Forelimb muscle (tissue), 1 donor: ENCODE measurements at regions not wholly inside any gene's neighbourhood (a gene's known extent, or its start where the extent isn't known, plus 50 kb on each side); places are given as distances from the start of the nearest gene placed in this dataset.

Source experiments
- DNase-seq: peaks from one replicate; pipeline ENCODE4 v3.0.0-alpha.2; 2013; ENCODE audit warnings: low read depth

DNA sequence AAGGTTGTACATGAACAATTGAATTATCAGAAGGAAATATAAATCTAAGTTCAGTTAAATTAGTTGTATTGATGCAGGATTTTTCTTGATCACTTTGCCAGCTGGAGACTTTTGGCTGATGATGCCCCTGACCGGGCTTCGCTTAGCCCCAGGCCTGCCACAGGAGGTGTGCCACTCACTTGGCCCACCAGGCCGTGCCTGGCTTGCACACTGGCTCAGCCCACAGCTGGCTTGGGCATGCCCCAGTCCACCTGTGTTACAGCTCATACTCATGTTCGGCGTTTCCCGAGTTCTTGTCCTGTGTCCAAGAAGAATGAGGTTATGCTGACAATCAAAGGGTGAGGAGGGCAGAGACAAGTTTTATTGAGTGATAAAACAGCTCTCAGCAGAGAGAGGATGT lies 773.9 kb upstream of the FANCL start:
- no peak for DNase-seq

- no peak for DNase-seq
These were observed 771.8 kb upstream of the FANCL start for GRCh38 chr2:59012971-59013370.

- DNase-seq = no peak
These were observed 771.1 kb upstream of the FANCL start for GRCh38 chr2:59012234-59012633.

- no peak for DNase-seq
These were observed 767.8 kb upstream of the FANCL start for GRCh38 chr2:59008950-59009349.

DNA sequence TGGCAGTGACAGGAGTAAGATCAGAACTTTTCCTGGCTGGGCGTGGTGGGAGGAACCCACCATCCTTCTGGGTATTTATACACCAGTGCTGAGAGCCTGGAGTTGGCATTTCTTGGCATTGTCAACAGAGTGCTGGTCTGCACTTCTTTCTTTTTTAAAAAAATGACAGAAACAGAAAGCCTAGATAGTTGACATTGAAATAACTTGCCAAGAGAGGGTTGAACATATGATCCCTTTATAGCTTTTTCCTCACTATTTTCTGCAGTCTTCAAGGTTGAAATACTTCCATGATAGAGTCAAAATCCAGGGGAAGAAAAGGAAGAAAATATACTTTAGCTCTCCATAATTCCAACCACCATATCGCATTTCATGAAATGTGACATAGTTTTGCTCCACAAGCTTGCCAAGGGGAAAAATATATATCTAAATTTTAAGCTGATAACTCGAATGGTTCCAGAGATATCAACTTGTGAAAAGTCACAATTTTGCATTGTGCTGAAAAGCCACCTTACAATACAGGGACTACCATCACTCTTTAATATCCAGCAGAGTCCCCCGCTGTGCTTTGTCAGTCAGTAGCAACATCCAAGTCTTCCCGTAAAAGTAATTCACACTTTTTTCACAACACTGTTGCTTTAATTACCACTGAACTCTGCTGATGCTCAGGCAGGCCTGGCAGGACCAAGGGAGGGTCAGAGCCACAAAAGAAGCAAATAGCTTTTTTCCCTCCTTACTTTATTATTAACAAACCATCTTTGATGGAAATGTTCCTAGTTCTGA lies 764.9 kb upstream of the FANCL start:
- no peak for DNase-seq

GRCh38 chr2:59004621-59005020 lies 763.5 kb upstream of the FANCL start:
- no peak for DNase-seq

GRCh38 chr2:59000796-59001195 lies 759.7 kb upstream of the FANCL start:
- DNase-seq = no peak

DNA sequence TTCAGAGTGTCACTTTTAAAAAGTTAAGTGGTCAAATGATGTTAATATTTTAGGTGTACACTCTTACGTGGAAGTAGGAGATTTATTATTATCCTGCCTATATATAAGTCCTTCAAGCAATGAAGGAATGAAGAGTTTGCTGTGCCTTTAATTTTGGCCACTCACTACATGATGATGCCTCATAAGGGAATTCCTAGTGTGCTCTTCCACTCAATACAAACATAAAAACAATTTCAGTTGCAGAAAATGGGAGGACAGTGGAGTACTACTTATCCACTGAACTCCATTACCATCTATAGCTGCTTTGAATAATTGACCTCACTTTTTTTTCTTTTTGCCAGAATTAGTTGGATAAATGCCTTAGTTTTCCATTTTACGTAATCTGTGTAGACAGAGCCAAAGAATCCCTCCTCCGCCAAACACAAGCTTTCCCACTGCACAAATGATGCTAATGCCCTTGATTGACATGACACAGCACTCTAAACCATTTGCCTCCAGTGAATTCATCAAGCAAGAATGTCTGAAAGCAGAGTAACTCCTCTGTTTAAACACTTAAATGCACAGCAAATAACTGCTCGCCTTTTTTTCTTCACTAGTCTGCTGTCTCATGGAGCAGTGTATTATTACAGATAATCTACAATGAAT lies 751.1 kb upstream of the FANCL start:
- DNase-seq = peak; percentile 54

- no peak for DNase-seq
These were observed 750.2 kb upstream of the FANCL start for GRCh38 chr2:58991357-58991756.

- no peak for DNase-seq
These were observed 744.4 kb upstream of the FANCL start for GRCh38 chr2:58985541-58985940.

DNA sequence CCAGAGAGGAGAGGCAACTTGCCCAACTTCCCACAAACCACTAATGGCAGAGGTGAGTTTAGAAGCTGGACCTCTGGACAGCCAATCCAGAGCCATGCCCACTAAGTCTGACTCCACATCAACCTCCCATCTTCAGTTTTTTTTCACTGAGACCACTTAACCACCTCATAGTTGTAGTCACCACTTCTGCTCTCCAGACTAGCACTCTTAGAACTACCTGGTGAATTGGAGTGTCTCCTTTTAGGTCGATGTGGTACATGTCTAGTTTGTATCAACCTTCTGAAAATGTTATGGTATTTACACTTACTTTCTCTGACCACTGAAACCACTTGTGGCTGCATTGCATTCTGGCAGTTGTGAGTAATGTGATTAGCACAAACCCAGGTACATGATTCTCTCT lies 743.6 kb upstream of the FANCL start:
- no peak for DNase-seq

DNA sequence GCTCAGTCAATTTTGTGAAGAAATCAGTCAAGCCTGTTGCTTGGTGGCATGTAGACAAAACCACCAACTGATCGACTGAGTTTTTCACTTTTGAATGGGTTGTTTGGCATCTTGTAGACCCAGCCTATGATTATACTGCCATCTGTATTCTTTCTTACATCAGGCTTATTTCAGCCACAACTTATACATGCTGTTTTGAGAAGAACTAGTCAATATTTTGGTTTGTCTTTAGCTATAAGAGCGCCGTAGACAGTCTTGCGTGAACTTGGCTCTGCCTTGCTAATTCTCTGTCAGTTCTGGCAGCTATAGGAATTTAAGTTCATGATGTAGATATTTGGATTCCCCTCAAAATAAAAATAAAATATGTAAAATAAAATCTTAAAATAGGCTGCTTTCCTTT lies 742.0 kb upstream of the FANCL start:
- DNase-seq = no peak

- no peak for DNase-seq
These were observed 740.1 kb upstream of the FANCL start for GRCh38 chr2:58981237-58981636.

DNA sequence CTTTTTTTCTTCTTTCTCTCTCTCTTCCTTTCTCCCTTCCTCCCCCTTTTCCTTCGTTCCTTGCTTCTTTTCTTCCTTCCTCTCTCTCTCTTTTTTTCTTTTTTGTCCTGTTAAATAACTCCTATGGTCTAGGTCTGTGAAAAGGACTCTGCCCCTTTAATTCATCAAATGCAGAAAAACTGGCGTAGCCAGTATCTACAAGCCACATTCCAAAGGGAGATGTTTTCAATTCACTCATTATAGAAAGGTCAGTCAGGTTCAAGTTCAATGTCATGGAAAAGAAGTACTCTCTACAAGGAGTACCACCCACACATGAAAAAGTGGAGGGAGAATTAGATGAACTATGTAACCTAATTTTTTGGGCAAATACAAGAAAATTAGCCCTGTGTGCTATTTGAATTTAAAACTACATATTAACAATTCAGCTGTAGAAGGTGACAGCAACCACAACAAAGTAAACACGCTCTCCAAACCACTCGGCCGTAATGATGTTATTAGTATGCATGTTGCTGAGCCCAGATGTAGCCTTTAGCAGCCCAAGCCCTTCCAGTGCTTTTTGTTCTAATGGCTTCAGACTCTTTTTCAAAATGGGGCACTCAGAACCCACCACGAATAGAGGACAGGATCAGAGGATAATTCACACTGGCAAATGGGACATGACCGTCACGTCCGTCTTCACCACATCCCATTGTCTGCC lies 735.4 kb upstream of the FANCL start:
- DNase-seq = no peak

DNA sequence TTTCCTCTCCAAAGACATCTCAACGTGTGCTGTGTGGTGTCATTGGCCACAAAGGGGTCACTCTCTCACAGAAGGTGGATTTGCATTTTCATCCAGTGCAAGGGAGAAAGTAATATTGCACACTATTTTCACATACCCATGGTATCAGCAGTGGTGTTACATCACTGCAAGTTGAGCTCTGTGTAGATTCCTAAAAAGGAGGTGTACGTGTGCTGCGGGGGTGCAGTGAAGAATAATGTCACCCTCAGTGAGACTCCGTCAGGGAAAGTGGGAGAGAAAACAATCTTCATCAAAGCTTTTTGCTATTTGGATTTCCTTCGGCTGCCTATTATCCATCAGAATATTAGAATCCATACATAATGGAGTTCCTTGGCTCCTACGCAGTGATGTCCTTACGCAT lies 733.8 kb upstream of the FANCL start:
- DNase-seq = no peak

GRCh38 chr2:58974426-58974825 lies 733.3 kb upstream of the FANCL start:
- no peak for DNase-seq

- DNase-seq = no peak
These were observed 732.7 kb upstream of the FANCL start for GRCh38 chr2:58973811-58974281.

GRCh38 chr2:58972737-58973136 lies 731.6 kb upstream of the FANCL start:
- DNase-seq = no peak

- DNase-seq = no peak
These were observed 730.6 kb upstream of the FANCL start for GRCh38 chr2:58971511-58972360.

DNA sequence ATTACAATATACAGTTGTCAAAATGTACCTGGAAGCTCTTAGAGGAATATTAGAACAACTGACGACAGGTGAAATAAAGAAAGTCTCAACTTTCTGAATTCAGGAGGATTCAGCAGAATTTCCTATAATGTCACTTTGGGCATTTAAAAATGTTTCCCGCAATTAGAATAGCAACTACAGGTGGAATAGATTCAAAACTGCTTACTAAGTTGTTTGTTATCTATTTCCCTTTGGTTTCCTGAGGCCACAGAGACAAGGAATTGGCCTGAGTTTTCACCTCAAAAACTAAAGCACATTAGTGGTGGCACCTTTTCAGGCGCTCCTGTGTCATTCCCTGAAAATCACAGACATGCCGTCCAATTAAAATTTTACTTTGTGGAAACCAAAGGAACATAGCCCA lies 729.2 kb upstream of the FANCL start:
- no peak for DNase-seq

GRCh38 chr2:58968885-58969284 lies 727.8 kb upstream of the FANCL start:
- DNase-seq = no peak

- DNase-seq = no peak
These were observed 726.6 kb upstream of the FANCL start for GRCh38 chr2:58967736-58968135.
